ENCODE measurements at regions not wholly inside any gene's neighbourhood (a gene's known extent, or its start where the extent isn't known, plus 50 kb on each side); places are given as distances from the start of the nearest gene placed in this dataset.
"Not testable (repeated sequence)": the region's sequence is repeated elsewhere in the genome, so short reads cannot be mapped to it uniquely, and the experiment has no call there.

DNA sequence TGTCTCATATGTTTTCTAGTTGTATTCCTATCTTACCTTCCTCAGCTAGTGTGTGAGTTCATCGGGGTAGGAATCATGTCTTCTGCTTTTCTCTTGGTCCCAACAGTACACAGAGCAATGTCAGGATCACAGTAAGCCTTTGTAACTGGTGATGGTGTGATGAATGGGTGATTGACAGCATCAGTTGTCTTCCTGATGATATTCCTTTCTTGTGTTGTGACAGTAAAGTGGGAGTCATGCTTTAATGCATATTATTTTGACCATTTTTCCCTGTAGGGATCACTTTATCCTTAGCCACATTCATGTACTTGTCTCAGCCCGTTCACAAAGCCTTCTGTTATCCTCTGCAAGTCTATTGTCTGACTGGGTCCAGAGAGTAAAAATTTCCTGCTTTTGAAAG is 501.7 kb downstream of the UTRN start:
- TF ChIP-seq EZH2 (IDR thresholded peaks at IDR 0.05; ENCODE audit: borderline replicate concordance, low read length) (no peak), CTCF (IDR thresholded peaks at IDR 0.05; ENCODE audit: low read length) (no peak)
- Histone ChIP-seq H3K27ac (ENCODE audit: low read depth, low read length, poor library complexity, severe bottlenecking) (no peak overlapping the region), H3K36me3 (ENCODE audit: insufficient read depth, low read length) (no peaks in the 10 kb centered on the region), H3K9ac (ENCODE audit: low read length) (no peak overlapping the region), H3K9me2 (ENCODE audit: low read depth, low read length) (no peaks in the 10 kb centered on the region), H3K4me1 (ENCODE audit: insufficient read depth, low read length, severe bottlenecking) (no peaks in the 10 kb centered on the region), H4K20me1 (ENCODE audit: insufficient read depth, low read length) (no peaks in the 10 kb centered on the region), H2AFZ (ENCODE audit: low read length) (no peak overlapping the region), H3K79me2 (ENCODE audit: insufficient read depth, low read length) (no peaks in the 10 kb centered on the region), H3F3A (ENCODE audit: insufficient read depth, low read length) (no peaks in the 10 kb centered on the region), H3K9me3 (ENCODE audit: low read length) (no peaks in the 10 kb centered on the region), H3K4me2 (ENCODE audit: low read length) (no peak overlapping the region), H3K27me3 (ENCODE audit: insufficient read depth, low read length) (no peaks in the 10 kb centered on the region), H3K4me3 (ENCODE audit: low read depth, low read length, poor library complexity, severe bottlenecking) (no peak overlapping the region)

DNA sequence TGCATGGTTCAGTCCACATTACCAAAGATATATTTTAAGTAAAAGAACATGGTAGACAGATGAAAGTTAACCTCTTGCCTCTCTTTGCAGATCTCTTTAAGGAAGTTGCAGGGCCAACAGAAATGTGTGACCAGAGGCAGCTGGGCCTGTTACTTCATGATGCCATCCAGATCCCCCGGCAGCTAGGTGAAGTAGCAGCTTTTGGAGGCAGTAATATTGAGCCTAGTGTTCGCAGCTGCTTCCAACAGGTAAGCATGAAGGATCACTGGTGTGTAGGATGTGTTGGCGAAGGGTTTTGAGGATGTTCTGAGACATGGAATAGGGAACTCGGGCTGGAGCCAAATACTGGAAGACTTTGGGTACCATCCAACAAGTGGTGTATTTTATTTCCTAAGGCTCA is 508.6 kb downstream of the UTRN start:
- no peak for TF ChIP-seq CTCF (IDR thresholded peaks at IDR 0.05; ENCODE audit: low read length)
- no peak for TF ChIP-seq EZH2 (IDR thresholded peaks at IDR 0.05; ENCODE audit: borderline replicate concordance, low read length)
- H3K4me3 ChIP-seq (ENCODE audit: low read depth, low read length, poor library complexity, severe bottlenecking): no peak overlapping the region

GRCh38 chr6:144795022-144795421 is 509.9 kb downstream of the UTRN start:
- not testable (repeated sequence) for H3K27me3 ChIP-seq (ENCODE audit: insufficient read depth, low read length); H3K79me2 ChIP-seq (ENCODE audit: insufficient read depth, low read length); H3K4me2 ChIP-seq (ENCODE audit: low read length); H3K4me3 ChIP-seq (ENCODE audit: low read depth, low read length, poor library complexity, severe bottlenecking); H3K9me3 ChIP-seq (ENCODE audit: low read length); H3K36me3 ChIP-seq (ENCODE audit: insufficient read depth, low read length); H3K4me1 ChIP-seq (ENCODE audit: insufficient read depth, low read length, severe bottlenecking); H3K27ac ChIP-seq (ENCODE audit: low read depth, low read length, poor library complexity, severe bottlenecking); H3K9ac ChIP-seq (ENCODE audit: low read length); H3K9me2 ChIP-seq (ENCODE audit: low read depth, low read length); H2AFZ ChIP-seq (ENCODE audit: low read length); H3F3A ChIP-seq (ENCODE audit: insufficient read depth, low read length); H4K20me1 ChIP-seq (ENCODE audit: insufficient read depth, low read length)

More for the DNA sequence above, 508.6 kb downstream of the UTRN start:
- Histone ChIP-seq H3K27ac (ENCODE audit: low read depth, low read length, poor library complexity, severe bottlenecking) (no peak overlapping the region), H3K4me2 (ENCODE audit: low read length) (no peak overlapping the region), H2AFZ (ENCODE audit: low read length) (no peak overlapping the region), H3F3A (ENCODE audit: insufficient read depth, low read length) (no peaks in the 10 kb centered on the region), H3K9me2 (ENCODE audit: low read depth, low read length) (no peaks in the 10 kb centered on the region), H3K9me3 (ENCODE audit: low read length) (no peaks in the 10 kb centered on the region), H4K20me1 (ENCODE audit: insufficient read depth, low read length) (no peaks in the 10 kb centered on the region), H3K9ac (ENCODE audit: low read length) (no peak overlapping the region), H3K79me2 (ENCODE audit: insufficient read depth, low read length) (no peaks in the 10 kb centered on the region), H3K27me3 (ENCODE audit: insufficient read depth, low read length) (no peaks in the 10 kb centered on the region), H3K36me3 (ENCODE audit: insufficient read depth, low read length) (no peaks in the 10 kb centered on the region), H3K4me1 (ENCODE audit: insufficient read depth, low read length, severe bottlenecking) (no peaks in the 10 kb centered on the region)

DNA sequence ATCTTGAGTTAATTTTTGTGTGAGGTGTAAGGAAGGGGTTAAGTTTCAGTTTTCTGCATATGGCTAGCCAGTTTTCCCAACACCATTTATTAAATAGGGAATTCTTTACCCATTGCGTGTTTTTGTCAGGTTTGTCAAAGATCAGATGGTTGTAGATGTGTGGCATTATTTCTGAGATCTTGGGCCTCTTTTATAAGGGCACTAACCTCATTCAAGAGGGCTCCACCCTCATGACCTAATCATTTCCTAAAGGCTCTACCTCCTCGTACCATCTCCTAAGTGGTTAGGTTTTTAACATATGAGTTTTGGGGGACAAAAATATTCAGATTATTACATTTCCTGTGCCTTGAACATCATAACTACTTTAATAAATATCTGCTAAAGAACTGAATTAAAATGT is 510.9 kb downstream of the UTRN start:
- H3K4me1 ChIP-seq (ENCODE audit: insufficient read depth, low read length, severe bottlenecking): no peaks in the 10 kb centered on the region
- no peaks in the 10 kb centered on the region for H3K9me3 ChIP-seq (ENCODE audit: low read length)
- no peaks in the 10 kb centered on the region for H3K27me3 ChIP-seq (ENCODE audit: insufficient read depth, low read length)
- H2AFZ ChIP-seq (ENCODE audit: low read length): no peak overlapping the region
- TF ChIP-seq EZH2 (IDR thresholded peaks at IDR 0.05; ENCODE audit: borderline replicate concordance, low read length) (no peak), CTCF (IDR thresholded peaks at IDR 0.05; ENCODE audit: low read length) (no peak)
- no peaks in the 10 kb centered on the region for H3K36me3 ChIP-seq (ENCODE audit: insufficient read depth, low read length)
- no peaks in the 10 kb centered on the region for H4K20me1 ChIP-seq (ENCODE audit: insufficient read depth, low read length)
- no peak overlapping the region for H3K4me3 ChIP-seq (ENCODE audit: low read depth, low read length, poor library complexity, severe bottlenecking)
- no peak overlapping the region for H3K4me2 ChIP-seq (ENCODE audit: low read length)
- H3K27ac ChIP-seq (ENCODE audit: low read depth, low read length, poor library complexity, severe bottlenecking): no peak overlapping the region
- H3K79me2 ChIP-seq (ENCODE audit: insufficient read depth, low read length): no peaks in the 10 kb centered on the region
- no peaks in the 10 kb centered on the region for H3K9me2 ChIP-seq (ENCODE audit: low read depth, low read length)
- H3K9ac ChIP-seq (ENCODE audit: low read length): no peak overlapping the region
- no peaks in the 10 kb centered on the region for H3F3A ChIP-seq (ENCODE audit: insufficient read depth, low read length)

Measured in OCI-LY1 (cell line).